Activated CD4-positive, alpha-beta T cell treated with anti-CD3 and anti-CD28 coated beads for 36 hours (primary cell): ENCODE measurements at regions not wholly inside any gene's neighbourhood (a gene's known extent, or its start where the extent isn't known, plus 50 kb on each side); places are given as distances from the start of the nearest gene placed in this dataset.

Experiments used
- ATAC-seq: fragments of 200-7000 bp; cut with Tn5 transposase; one replicate; pipeline ENCODE4 v1.10.0; 2021; ENCODE audit warnings: mild to moderate bottlenecking, moderate library complexity
- CTCF ChIA-PET: fragments of 350-600 bp; sonication (Branson Sonifier 250); formaldehyde crosslinking; loops from one replicate; lab custom pipeline; 2021; ENCODE audit warnings: antibody characterized with exemption; lab: Charles Lee
- POLR2A ChIA-PET: fragments of 350-600 bp; sonication (Branson Sonifier 250); formaldehyde crosslinking; loops from one replicate; lab custom pipeline; 2021; ENCODE audit warnings: antibody characterized with exemption, inconsistent platforms; lab: Charles Lee
- DNase-seq: peaks from one replicate; pipeline ENCODE4 v3.0.0-alpha.2; 2020
- H3K27ac Mint-ChIP-seq: one replicate; pipeline ENCODE4 v1.8.0; 2021; ENCODE audit warnings: mixed read lengths
- H3K27me3 Mint-ChIP-seq: one replicate; pipeline ENCODE4 v1.8.0; 2021; ENCODE audit warnings: mixed read lengths
- H3K36me3 Mint-ChIP-seq: one replicate; pipeline ENCODE4 v1.8.0; 2021; ENCODE audit warnings: low read depth, mixed read lengths
- H3K4me1 Mint-ChIP-seq: one replicate; pipeline ENCODE4 v1.8.0; 2021; ENCODE audit warnings: mixed read lengths
- H3K4me3 Mint-ChIP-seq: one replicate; pipeline ENCODE4 v1.8.0; 2021; ENCODE audit warnings: mild to moderate bottlenecking, moderate library complexity, mixed read lengths
- H3K9me3 Mint-ChIP-seq: one replicate; pipeline ENCODE4 v1.8.0; 2021; ENCODE audit warnings: low read depth, mixed read lengths
- intact Hi-C, 2 experiments: fragments of 100-400 bp; cut with DNase I in 1 of 2; cut with micrococcal nuclease in 1 of 2; formaldehyde crosslinking; loops; one replicate each; pipeline versions ENCODE4 v1.14.2 to v1.15.1; 2022 to 2024; cut with DNase I, micrococcal nuclease

GRCh38 chr11:32267679-32268187, 167.6 kb downstream of the WT1 start:
- POLR2A ChIA-PET, result no interaction called here
- no peaks in the 10 kb centered on the region for H3K36me3 Mint-ChIP-seq
- DNase-seq, result no peak
- H3K9me3 Mint-ChIP-seq, result no peaks in the 10 kb centered on the region
- peaks cover 23% of the 10 kb centered on the region for H3K27me3 Mint-ChIP-seq
- H3K27ac Mint-ChIP-seq, result no peak overlapping the region
- peaks cover 6% of the 10 kb centered on the region for H3K4me1 Mint-ChIP-seq
- CTCF ChIA-PET, result no interaction called here
- no peak overlapping the region for H3K4me3 Mint-ChIP-seq
- ATAC-seq, result no peak
- intact Hi-C loops, result no loop called here

GRCh38 chr11:32273931-32274330, 161.4 kb downstream of the WT1 start:
- Mint-ChIP-seq H3K4me3 (no peak overlapping the region), H3K27ac (no peak overlapping the region), H3K9me3 (no peaks in the 10 kb centered on the region), H3K27me3 (peaks cover 29% of the 10 kb centered on the region), H3K36me3 (no peaks in the 10 kb centered on the region), H3K4me1 (no peaks in the 10 kb centered on the region)
- ATAC-seq (no peak), DNase-seq (no peak)
- CTCF ChIA-PET, result interaction anchor here (0.8 kb wide), 2 partner anchors 30 to 59 kb away, joined by 3 read pairs; no protein-coding TSS in a partner anchor
- POLR2A ChIA-PET, result no interaction called here
- intact Hi-C loops, result no loop called here

- Mint-ChIP-seq H3K9me3 (peaks cover 3% of the 10 kb centered on the region), H3K27me3 (peaks cover 22% of the 10 kb centered on the region), H3K27ac (no peak overlapping the region), H3K4me3 (no peak overlapping the region), H3K36me3 (no peaks in the 10 kb centered on the region), H3K4me1 (no peaks in the 10 kb centered on the region)
- ATAC-seq (no peak), DNase-seq (no peak)
- intact Hi-C loops, result no loop called here
- ChIA-PET POLR2A (no interaction called here), CTCF (interaction anchor here (0.6 kb wide), 1 partner anchor 19 kb away, joined by 4 read pairs; no protein-coding TSS in a partner anchor)
Observed at GRCh38 chr11:32279672-32280071, 155.7 kb downstream of the WT1 start.

GRCh38 chr11:32280339-32280738, 155.0 kb downstream of the WT1 start:
- H3K9me3 Mint-ChIP-seq, result peaks cover 3% of the 10 kb centered on the region
- no peak for DNase-seq
- peaks cover 23% of the 10 kb centered on the region for H3K27me3 Mint-ChIP-seq
- no peaks in the 10 kb centered on the region for H3K4me1 Mint-ChIP-seq
- ChIA-PET CTCF (interaction anchor here (0.6 to 1.5 kb wide), 2 partner anchors 17 to 19 kb away, joined by 4 to 5 read pairs; no protein-coding TSS in a partner anchor), POLR2A (no interaction called here)
- intact Hi-C loops, result no loop called here
- no peak overlapping the region for H3K4me3 Mint-ChIP-seq
- H3K36me3 Mint-ChIP-seq, result no peaks in the 10 kb centered on the region
- H3K27ac Mint-ChIP-seq, result no peak overlapping the region
- no peak for ATAC-seq

GRCh38 chr11:32288276-32288675, 147.1 kb downstream of the WT1 start:
- Mint-ChIP-seq H3K9me3 (peaks cover under 1% of the 10 kb centered on the region), H3K36me3 (no peaks in the 10 kb centered on the region), H3K4me1 (no peaks in the 10 kb centered on the region), H3K27ac (no peak overlapping the region), H3K27me3 (peaks cover 23% of the 10 kb centered on the region), H3K4me3 (no peak overlapping the region)
- ATAC-seq (no peak), DNase-seq (no peak)
- CTCF ChIA-PET, result interaction anchor here (0.5 to 1.4 kb wide), 3 partner anchors 9 to 1271 kb away, joined by 4 to 6 read pairs (median 5); no protein-coding TSS in a partner anchor
- POLR2A ChIA-PET, result no interaction called here
- intact Hi-C loops, result no loop called here

- peaks cover 17% of the 10 kb centered on the region for H3K27me3 Mint-ChIP-seq
- ChIA-PET CTCF (interaction anchor here (0.9 to 1.1 kb wide), 2 partner anchors 9 to 114 kb away, joined by 3 to 4 read pairs; no protein-coding TSS in a partner anchor), POLR2A (no interaction called here)
- intact Hi-C loops, result no loop called here
- H3K4me1 Mint-ChIP-seq, result no peaks in the 10 kb centered on the region
- DNase-seq, result no peak
- no peak overlapping the region for H3K27ac Mint-ChIP-seq
- H3K9me3 Mint-ChIP-seq, result no peaks in the 10 kb centered on the region
- no peak for ATAC-seq
- H3K4me3 Mint-ChIP-seq, result no peak overlapping the region
- H3K36me3 Mint-ChIP-seq, result no peaks in the 10 kb centered on the region
Observed at GRCh38 chr11:32289701-32290100, 145.6 kb downstream of the WT1 start.

- Mint-ChIP-seq H3K36me3 (no peaks in the 10 kb centered on the region), H3K27me3 (peaks cover 14% of the 10 kb centered on the region), H3K4me1 (no peaks in the 10 kb centered on the region), H3K4me3 (no peak overlapping the region), H3K27ac (no peak overlapping the region), H3K9me3 (no peaks in the 10 kb centered on the region)
- ATAC-seq (no peak), DNase-seq (no peak)
- ChIA-PET CTCF (interaction anchor here (0.7 kb wide), 1 partner anchor 542 kb away, joined by 3 read pairs; no protein-coding TSS in a partner anchor), POLR2A (no interaction called here)
- intact Hi-C loops, result no loop called here
Observed at GRCh38 chr11:32290783-32291182, 144.6 kb downstream of the WT1 start.

- no peak overlapping the region for H3K27ac Mint-ChIP-seq
- DNase-seq (peak; percentile 13), ATAC-seq (peak; percentile 51)
- no peaks in the 10 kb centered on the region for H3K4me1 Mint-ChIP-seq
- POLR2A ChIA-PET, result no interaction called here
- no peak overlapping the region for H3K4me3 Mint-ChIP-seq
- no peaks in the 10 kb centered on the region for H3K27me3 Mint-ChIP-seq
- intact Hi-C loops, result loop anchor here (1.0 to 2.0 kb wide), 6 partner anchors 121 to 1057 kb away; no protein-coding TSS in a partner anchor
- CTCF ChIA-PET, result interaction anchor here (0.6 to 3.2 kb wide), 13 partner anchors 10 to 1191 kb away, joined by 3 to 11 read pairs (median 5); no protein-coding TSS in a partner anchor
- H3K9me3 Mint-ChIP-seq, result no peaks in the 10 kb centered on the region
- no peaks in the 10 kb centered on the region for H3K36me3 Mint-ChIP-seq
Observed at GRCh38 chr11:32297611-32298011, 137.7 kb downstream of the WT1 start.

GRCh38 chr11:32302826-32303225, 132.5 kb downstream of the WT1 start:
- CTCF ChIA-PET, result interaction anchor here (0.6 to 2.9 kb wide), 3 partner anchors 10 to 316 kb away, joined by 3 to 13 read pairs (median 4); no protein-coding TSS in a partner anchor
- Mint-ChIP-seq H3K9me3 (no peaks in the 10 kb centered on the region), H3K27me3 (no peaks in the 10 kb centered on the region), H3K4me3 (no peak overlapping the region), H3K36me3 (no peaks in the 10 kb centered on the region), H3K27ac (no peak overlapping the region), H3K4me1 (no peaks in the 10 kb centered on the region)
- POLR2A ChIA-PET, result no interaction called here
- DNase-seq, result no peak
- intact Hi-C loops, result no loop called here
- ATAC-seq, result no peak

- CTCF ChIA-PET, result interaction anchor here (0.5 to 2.9 kb wide), 9 partner anchors 8 to 1787 kb away, joined by 3 to 13 read pairs (median 3); no protein-coding TSS in a partner anchor
- H3K4me1 Mint-ChIP-seq, result no peaks in the 10 kb centered on the region
Observed at GRCh38 chr11:32304521-32304920, 130.8 kb downstream of the WT1 start.

GRCh38 chr11:32305460-32305859, 129.9 kb downstream of the WT1 start:
- H3K27ac Mint-ChIP-seq, result no peak overlapping the region
- no peak for ATAC-seq

More at GRCh38 chr11:32304521-32304920, 130.8 kb downstream of the WT1 start:
- H3K27ac Mint-ChIP-seq, result no peak overlapping the region
- H3K36me3 Mint-ChIP-seq, result no peaks in the 10 kb centered on the region
- no peak for DNase-seq
- ATAC-seq, result no peak
- intact Hi-C loops, result no loop called here
- H3K27me3 Mint-ChIP-seq, result no peaks in the 10 kb centered on the region
- H3K9me3 Mint-ChIP-seq, result no peaks in the 10 kb centered on the region
- POLR2A ChIA-PET, result no interaction called here
- H3K4me3 Mint-ChIP-seq, result no peak overlapping the region

GRCh38 chr11:32307471-32307870, 127.9 kb downstream of the WT1 start:
- Mint-ChIP-seq H3K4me1 (no peaks in the 10 kb centered on the region), H3K27me3 (peaks cover 5% of the 10 kb centered on the region), H3K27ac (no peak overlapping the region), H3K9me3 (no peaks in the 10 kb centered on the region), H3K4me3 (no peak overlapping the region), H3K36me3 (no peaks in the 10 kb centered on the region)
- DNase-seq (no peak), ATAC-seq (no peak)
- intact Hi-C loops, result no loop called here
- ChIA-PET POLR2A (no interaction called here), CTCF (interaction anchor here (1.3 to 1.6 kb wide), 2 partner anchors 13 to 15 kb away, joined by 3 to 4 read pairs; no protein-coding TSS in a partner anchor)

More at GRCh38 chr11:32305460-32305859, 129.9 kb downstream of the WT1 start:
- Mint-ChIP-seq H3K9me3 (no peaks in the 10 kb centered on the region), H3K4me1 (no peaks in the 10 kb centered on the region), H3K36me3 (no peaks in the 10 kb centered on the region), H3K27me3 (peaks cover 3% of the 10 kb centered on the region), H3K4me3 (no peak overlapping the region)
- ChIA-PET POLR2A (no interaction called here), CTCF (interaction anchor here (1.2 to 1.6 kb wide), 2 partner anchors 8 to 10 kb away, joined by 5 to 6 read pairs; no protein-coding TSS in a partner anchor)
- intact Hi-C loops, result no loop called here
- no peak for DNase-seq
